ENCODE measurements at regions not wholly inside any gene's neighbourhood (a gene's known extent, or its start where the extent isn't known, plus 50 kb on each side); places are given as distances from the start of the nearest gene placed in this dataset.
"Not testable (repeated sequence)": the region's sequence is repeated elsewhere in the genome, so short reads cannot be mapped to it uniquely, and the experiment has no call there.

- no peaks in the 10 kb centered on the region for H3K27me3 ChIP-seq (ENCODE audit: insufficient read depth, low read length, poor library complexity)
- H3K9ac ChIP-seq (ENCODE audit: low read length) = no peak overlapping the region
- no peaks in the 10 kb centered on the region for H3K4me1 ChIP-seq (ENCODE audit: control insufficient read depth, low read depth, low read length)
- no peaks in the 10 kb centered on the region for H3K36me3 ChIP-seq (ENCODE audit: control insufficient read depth, insufficient read depth, low read length)
- no peak overlapping the region for H2BK5ac ChIP-seq (ENCODE audit: low read length)
- H2AK5ac ChIP-seq (ENCODE audit: low read length) = no peak overlapping the region
- no peak overlapping the region for H2BK120ac ChIP-seq (ENCODE audit: low read depth, low read length)
- H3K4me2 ChIP-seq (ENCODE audit: low read length) = no peak overlapping the region
- H3K56ac ChIP-seq (ENCODE audit: low read length) = no peak overlapping the region
- DNase-seq = no peak
- H3K23ac ChIP-seq (ENCODE audit: low read length) = no peak overlapping the region
- H3K79me1 ChIP-seq (ENCODE audit: low read length) = no peaks in the 10 kb centered on the region
- no peak overlapping the region for H2BK15ac ChIP-seq (replicated peaks; ENCODE audit: low read depth)
- no peaks in the 10 kb centered on the region for H3K79me2 ChIP-seq (ENCODE audit: control insufficient read depth, insufficient read depth, low read length)
- WGBS (ENCODE audit: extremely low coverage, insufficient coverage, low lambda C conversion rate) = no CpG with 5 or more reads among the region's 3 CpGs
- no peak overlapping the region for H3K4ac ChIP-seq (ENCODE audit: low read depth, low read length)
- H3K4me3 ChIP-seq (ENCODE audit: low read length) = no peak overlapping the region
- no peak overlapping the region for H4K8ac ChIP-seq (ENCODE audit: low read depth, low read length)
- no peak overlapping the region for H3K18ac ChIP-seq (ENCODE audit: low read length)
- no peak overlapping the region for H3K27ac ChIP-seq (ENCODE audit: low read depth, low read length)
- no peak overlapping the region for H4K5ac ChIP-seq (ENCODE audit: low read length)
Observed at GRCh38 chr6:111943726-111944125, 70.5 kb upstream of the FYN start.

- Histone ChIP-seq H3K4ac (ENCODE audit: low read depth, low read length) (no peak overlapping the region), H3K27me3 (ENCODE audit: insufficient read depth, low read length, poor library complexity) (no peaks in the 10 kb centered on the region), H3K18ac (ENCODE audit: low read length) (no peak overlapping the region), H2BK15ac (replicated peaks; ENCODE audit: low read depth) (no peak overlapping the region), H2BK5ac (ENCODE audit: low read length) (no peak overlapping the region), H3K79me1 (ENCODE audit: low read length) (no peaks in the 10 kb centered on the region), H4K8ac (ENCODE audit: low read depth, low read length) (no peak overlapping the region), H3K4me1 (ENCODE audit: control insufficient read depth, low read depth, low read length) (peaks cover 4% of the 10 kb centered on the region), H2BK120ac (ENCODE audit: low read depth, low read length) (no peak overlapping the region), H3K4me2 (ENCODE audit: low read length) (no peak overlapping the region), H3K23ac (ENCODE audit: low read length) (no peak overlapping the region), H3K36me3 (ENCODE audit: control insufficient read depth, insufficient read depth, low read length) (no peaks in the 10 kb centered on the region), H3K79me2 (ENCODE audit: control insufficient read depth, insufficient read depth, low read length) (no peaks in the 10 kb centered on the region), H4K5ac (ENCODE audit: low read length) (no peak overlapping the region), H3K27ac (ENCODE audit: low read depth, low read length) (no peak overlapping the region), H3K56ac (ENCODE audit: low read length) (no peak overlapping the region), H3K9ac (ENCODE audit: low read length) (no peak overlapping the region), H3K4me3 (ENCODE audit: low read length) (no peak overlapping the region), H2AK5ac (ENCODE audit: low read length) (no peak overlapping the region)
- WGBS (ENCODE audit: extremely low coverage, insufficient coverage, low lambda C conversion rate) = no CpG with 5 or more reads among the region's 2 CpGs
- DNase-seq = no peak
Observed at GRCh38 chr6:111944541-111944940, 71.3 kb upstream of the FYN start.

GRCh38 chr6:111949546-111949945 lies 76.3 kb upstream of the FYN start:
- H2BK15ac ChIP-seq (replicated peaks; ENCODE audit: low read depth) = no peak overlapping the region
- no peak overlapping the region for H3K56ac ChIP-seq (ENCODE audit: low read length)
- H2AK5ac ChIP-seq (ENCODE audit: low read length) = no peak overlapping the region
- H4K5ac ChIP-seq (ENCODE audit: low read length) = no peak overlapping the region
- H3K27me3 ChIP-seq (ENCODE audit: insufficient read depth, low read length, poor library complexity) = no peaks in the 10 kb centered on the region
- H3K9ac ChIP-seq (ENCODE audit: low read length) = no peak overlapping the region
- no peaks in the 10 kb centered on the region for H3K79me2 ChIP-seq (ENCODE audit: control insufficient read depth, insufficient read depth, low read length)
- no peak overlapping the region for H3K4ac ChIP-seq (ENCODE audit: low read depth, low read length)
- no peak overlapping the region for H3K27ac ChIP-seq (ENCODE audit: low read depth, low read length)
- DNase-seq = peak; percentile 75
- no peaks in the 10 kb centered on the region for H3K36me3 ChIP-seq (ENCODE audit: control insufficient read depth, insufficient read depth, low read length)
- H3K4me1 ChIP-seq (ENCODE audit: control insufficient read depth, low read depth, low read length) = peaks cover 6% of the 10 kb centered on the region
- H2BK120ac ChIP-seq (ENCODE audit: low read depth, low read length) = no peak overlapping the region
- no peak overlapping the region for H4K8ac ChIP-seq (ENCODE audit: low read depth, low read length)
- no peak overlapping the region for H3K4me2 ChIP-seq (ENCODE audit: low read length)
- H3K79me1 ChIP-seq (ENCODE audit: low read length) = no peaks in the 10 kb centered on the region
- WGBS (ENCODE audit: extremely low coverage, insufficient coverage, low lambda C conversion rate) = no CpG with 5 or more reads among the region's 3 CpGs
- no peak overlapping the region for H3K23ac ChIP-seq (ENCODE audit: low read length)
- no peak overlapping the region for H3K4me3 ChIP-seq (ENCODE audit: low read length)
- H2BK5ac ChIP-seq (ENCODE audit: low read length) = no peak overlapping the region
- no peak overlapping the region for H3K18ac ChIP-seq (ENCODE audit: low read length)

GRCh38 chr6:111949984-111950383 lies 76.7 kb upstream of the FYN start:
- not testable (repeated sequence) for H3K79me1 ChIP-seq (ENCODE audit: low read length); H3K27me3 ChIP-seq (ENCODE audit: insufficient read depth, low read length, poor library complexity); H4K8ac ChIP-seq (ENCODE audit: low read depth, low read length); H2BK15ac ChIP-seq (replicated peaks; ENCODE audit: low read depth); H3K18ac ChIP-seq (ENCODE audit: low read length); H4K5ac ChIP-seq (ENCODE audit: low read length); H3K4me2 ChIP-seq (ENCODE audit: low read length); H3K36me3 ChIP-seq (ENCODE audit: control insufficient read depth, insufficient read depth, low read length); H3K27ac ChIP-seq (ENCODE audit: low read depth, low read length); H3K4ac ChIP-seq (ENCODE audit: low read depth, low read length); H3K9ac ChIP-seq (ENCODE audit: low read length); H2AK5ac ChIP-seq (ENCODE audit: low read length); H3K56ac ChIP-seq (ENCODE audit: low read length); H3K4me1 ChIP-seq (ENCODE audit: control insufficient read depth, low read depth, low read length); H2BK120ac ChIP-seq (ENCODE audit: low read depth, low read length); H3K4me3 ChIP-seq (ENCODE audit: low read length); H3K23ac ChIP-seq (ENCODE audit: low read length); H3K79me2 ChIP-seq (ENCODE audit: control insufficient read depth, insufficient read depth, low read length); H2BK5ac ChIP-seq (ENCODE audit: low read length); DNase-seq
- no CpG with 5 or more reads among the region's 3 CpGs for WGBS (ENCODE audit: extremely low coverage, insufficient coverage, low lambda C conversion rate)

GRCh38 chr6:111950661-111951496 lies 77.6 kb upstream of the FYN start:
- H3K4me2 ChIP-seq (ENCODE audit: low read length) = no peak overlapping the region
- no peak overlapping the region for H3K9ac ChIP-seq (ENCODE audit: low read length)
- H3K4me1 ChIP-seq (ENCODE audit: control insufficient read depth, low read depth, low read length) = peaks cover 6% of the 10 kb centered on the region
- no peak overlapping the region for H2BK120ac ChIP-seq (ENCODE audit: low read depth, low read length)
- no peak overlapping the region for H3K23ac ChIP-seq (ENCODE audit: low read length)
- no peak overlapping the region for H2BK15ac ChIP-seq (replicated peaks; ENCODE audit: low read depth)
- no peak overlapping the region for H3K27ac ChIP-seq (ENCODE audit: low read depth, low read length)
- no peaks in the 10 kb centered on the region for H3K79me1 ChIP-seq (ENCODE audit: low read length)
- no peak overlapping the region for H4K8ac ChIP-seq (ENCODE audit: low read depth, low read length)
- no peak overlapping the region for H3K56ac ChIP-seq (ENCODE audit: low read length)
- no peak overlapping the region for H3K4me3 ChIP-seq (ENCODE audit: low read length)
- no CpG with 5 or more reads among the region's 11 CpGs for WGBS (ENCODE audit: extremely low coverage, insufficient coverage, low lambda C conversion rate)
- no peak overlapping the region for H4K5ac ChIP-seq (ENCODE audit: low read length)
- H3K18ac ChIP-seq (ENCODE audit: low read length) = no peak overlapping the region
- no peaks in the 10 kb centered on the region for H3K27me3 ChIP-seq (ENCODE audit: insufficient read depth, low read length, poor library complexity)
- H2BK5ac ChIP-seq (ENCODE audit: low read length) = no peak overlapping the region
- H3K36me3 ChIP-seq (ENCODE audit: control insufficient read depth, insufficient read depth, low read length) = no peaks in the 10 kb centered on the region
- DNase-seq = no peak
- H3K79me2 ChIP-seq (ENCODE audit: control insufficient read depth, insufficient read depth, low read length) = no peaks in the 10 kb centered on the region
- H2AK5ac ChIP-seq (ENCODE audit: low read length) = no peak overlapping the region
- no peak overlapping the region for H3K4ac ChIP-seq (ENCODE audit: low read depth, low read length)

All from mesendoderm (in vitro differentiated cells).